WTC11 (cell line): ENCODE measurements at regions not wholly inside any gene's neighbourhood (a gene's known extent, or its start where the extent isn't known, plus 50 kb on each side); places are given as distances from the start of the nearest gene placed in this dataset.

Experiments
- ATAC-seq: fragments of 200-7000 bp; cut with Tn5 transposase; 2 replicates; pipeline ENCODE4 v1.10.0; 2021; ENCODE audit warnings: mild to moderate bottlenecking, moderate library complexity
- CTCF ChIA-PET: fragments of 300-600 bp; sonication (Branson Sonifier 250); formaldehyde crosslinking; loops from one replicate; lab custom pipeline; 2021; ENCODE audit warnings: antibody characterized with exemption; lab: Charles Lee
- POLR2A ChIA-PET: fragments of 350-600 bp; sonication (Branson Sonifier 250); formaldehyde crosslinking; loops from one replicate; lab custom pipeline; 2021; ENCODE audit warnings: antibody characterized with exemption; lab: Charles Lee
- DNase-seq: peaks from one replicate; pipeline ENCODE4 v3.0.0; 2021; ENCODE audit warnings: low spot score
- H3K27ac Mint-ChIP-seq: 2 replicates; pipeline ENCODE4 v1.8.0; 2021; ENCODE audit warnings: mixed read lengths
- H3K27me3 Mint-ChIP-seq: 2 replicates; pipeline ENCODE4 v1.8.0; 2021; ENCODE audit warnings: low read depth, mild to moderate bottlenecking, moderate library complexity, mixed read lengths
- H3K36me3 Mint-ChIP-seq: 2 replicates; pipeline ENCODE4 v1.8.0; 2021; ENCODE audit warnings: mixed read lengths
- H3K4me1 Mint-ChIP-seq: 2 replicates; pipeline ENCODE4 v1.8.0; 2022; ENCODE audit warnings: mixed read lengths
- H3K4me3 Mint-ChIP-seq: 2 replicates; pipeline ENCODE4 v1.8.0; 2021; ENCODE audit warnings: mild to moderate bottlenecking, moderate library complexity, mixed read lengths
- H3K9me3 Mint-ChIP-seq: 2 replicates; pipeline ENCODE4 v1.8.0; 2021; ENCODE audit warnings: mixed read lengths
- CDX4 ChIP-seq: fragments of 250-450 bp; sonication (Bioruptor Pico); IDR thresholded peaks from 2 replicates; pipeline ENCODE4 v1.9.0; 2021; ENCODE audit warnings: moderate library complexity, mild to moderate bottlenecking, inconsistent platforms, borderline replicate concordance
- CREM ChIP-seq: sonication (generic); formaldehyde crosslinking; IDR thresholded peaks from 2 replicates; pipeline ENCODE4 v1.8.1; 2022; ENCODE audit warnings: mild to moderate bottlenecking, missing genetic modification reagents, moderate library complexity
- E2F5 ChIP-seq: sonication (generic); formaldehyde crosslinking; IDR thresholded peaks from 2 replicates; pipeline ENCODE4 v1.8.1; 2022; ENCODE audit warnings: mild to moderate bottlenecking, moderate library complexity, missing genetic modification reagents
- EMX1 ChIP-seq: fragments of 250-450 bp; sonication (Bioruptor Pico); IDR thresholded peaks from 2 replicates; pipeline ENCODE4 v1.8.0; 2021; ENCODE audit warnings: mild to moderate bottlenecking
- FOXP4 ChIP-seq: sonication (generic); formaldehyde crosslinking; IDR thresholded peaks from 2 replicates; pipeline ENCODE4 v1.8.0; 2022; ENCODE audit warnings: mild to moderate bottlenecking, missing genetic modification reagents
- GRHL2 ChIP-seq: fragments of 250-450 bp; sonication (Bioruptor Pico); IDR thresholded peaks from 2 replicates; pipeline ENCODE4 v1.8.0; 2022; ENCODE audit warnings: mild to moderate bottlenecking, moderate library complexity; ENCODE audit not compliant: insufficient replicate concordance, severe bottlenecking
- JAZF1 ChIP-seq: fragments of 250-450 bp; sonication (Bioruptor Pico); IDR thresholded peaks from 2 replicates; pipeline ENCODE4 v1.9.0; 2021; ENCODE audit warnings: moderate library complexity, mild to moderate bottlenecking, inconsistent platforms
- NFATC4 ChIP-seq: fragments of 250-450 bp; sonication (Bioruptor Pico); IDR thresholded peaks from 2 replicates; pipeline ENCODE4 v1.9.0; 2021; ENCODE audit warnings: mild to moderate bottlenecking
- NR3C1 ChIP-seq: sonication (generic); formaldehyde crosslinking; conservative IDR thresholded peaks from 2 replicates; pipeline ENCODE4 v1.8.1; 2023; ENCODE audit warnings: low read depth, mild to moderate bottlenecking, missing genetic modification reagents
- PRRX2 ChIP-seq: fragments of 250-450 bp; sonication (Bioruptor Pico); IDR thresholded peaks from 2 replicates; pipeline ENCODE4 v1.8.0; 2021; ENCODE audit warnings: mild to moderate bottlenecking
- TCF7 ChIP-seq: sonication (generic); formaldehyde crosslinking; IDR thresholded peaks from 2 replicates; pipeline ENCODE4 v1.8.0; 2022; ENCODE audit warnings: mild to moderate bottlenecking, low read depth, missing genetic modification reagents, moderate library complexity
- TEAD1 ChIP-seq: sonication (generic); formaldehyde crosslinking; IDR thresholded peaks from 2 replicates; pipeline ENCODE4 v1.8.0; 2022; ENCODE audit warnings: mild to moderate bottlenecking, missing genetic modification reagents
- TP53 ChIP-seq: sonication (generic); formaldehyde crosslinking; IDR thresholded peaks from 2 replicates; pipeline ENCODE4 v1.8.1; 2023; ENCODE audit warnings: mild to moderate bottlenecking, missing genetic modification reagents
- ZBTB43 ChIP-seq: sonication (generic); formaldehyde crosslinking; IDR thresholded peaks from 2 replicates; pipeline ENCODE4 v1.8.1; 2023; ENCODE audit warnings: mild to moderate bottlenecking, missing genetic modification reagents
- ZNF219 ChIP-seq: sonication (generic); formaldehyde crosslinking; IDR thresholded peaks from 2 replicates; pipeline ENCODE4 v1.8.0; 2023; ENCODE audit warnings: missing genetic modification reagents, mild to moderate bottlenecking, borderline replicate concordance
- ZNF317 ChIP-seq: sonication (generic); formaldehyde crosslinking; IDR thresholded peaks from 2 replicates; pipeline ENCODE4 v1.8.1; 2023; ENCODE audit warnings: low read depth, mild to moderate bottlenecking, moderate library complexity, missing genetic modification reagents, borderline replicate concordance
- ZNF396 ChIP-seq: fragments of 250-450 bp; sonication (Bioruptor Pico); IDR thresholded peaks from 2 replicates; pipeline ENCODE4 v1.8.0; 2021; ENCODE audit warnings: mild to moderate bottlenecking, moderate library complexity, borderline replicate concordance
- ZNF423 ChIP-seq: fragments of 250-450 bp; sonication (Bioruptor Pico); IDR thresholded peaks from 2 replicates; pipeline ENCODE4 v2.1.2; 2022; ENCODE audit warnings: mild to moderate bottlenecking, moderate library complexity
- ZNF512 ChIP-seq: sonication (generic); formaldehyde crosslinking; IDR thresholded peaks from 2 replicates; pipeline ENCODE4 v1.8.1; 2022; ENCODE audit warnings: missing genetic modification reagents, borderline replicate concordance
- TF ChIP-seq, protein P1 (sequence below): sonication (generic); formaldehyde crosslinking; conservative IDR thresholded peaks from 2 replicates; pipeline ENCODE4 v1.8.1; 2023; ENCODE audit warnings: mild to moderate bottlenecking, low read depth, missing genetic modification reagents, moderate library complexity
- TF ChIP-seq, protein P2 (sequence below): sonication (generic); formaldehyde crosslinking; IDR thresholded peaks from 2 replicates; pipeline ENCODE4 v1.8.0; 2023; ENCODE audit warnings: missing genetic modification reagents

DNA sequence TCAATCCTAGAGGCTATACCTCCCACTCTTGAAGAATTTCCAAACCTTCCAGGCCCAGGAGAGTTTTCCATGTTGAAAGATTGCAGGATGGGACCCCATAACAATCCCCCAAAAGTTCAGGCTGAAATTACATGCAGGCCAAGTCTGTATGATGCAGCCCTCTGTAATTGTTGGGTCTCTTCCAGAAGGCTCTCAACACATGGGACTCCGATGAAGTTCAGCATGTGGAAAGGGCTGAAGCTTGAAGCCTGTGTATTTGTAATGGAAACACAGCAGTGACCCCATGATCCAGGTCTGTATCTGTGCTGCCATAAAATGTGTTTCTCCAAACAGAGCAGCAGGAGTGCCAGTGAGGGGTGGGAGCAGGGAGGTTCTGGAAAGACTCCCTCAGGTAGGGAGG lies 202.5 kb upstream of the LYPLAL1 start (continued):
- TF ChIP-seq ZBTB43 (CRISPR knock-in tag) (no peak), E2F5 (CRISPR knock-in tag) (no peak)

DNA sequence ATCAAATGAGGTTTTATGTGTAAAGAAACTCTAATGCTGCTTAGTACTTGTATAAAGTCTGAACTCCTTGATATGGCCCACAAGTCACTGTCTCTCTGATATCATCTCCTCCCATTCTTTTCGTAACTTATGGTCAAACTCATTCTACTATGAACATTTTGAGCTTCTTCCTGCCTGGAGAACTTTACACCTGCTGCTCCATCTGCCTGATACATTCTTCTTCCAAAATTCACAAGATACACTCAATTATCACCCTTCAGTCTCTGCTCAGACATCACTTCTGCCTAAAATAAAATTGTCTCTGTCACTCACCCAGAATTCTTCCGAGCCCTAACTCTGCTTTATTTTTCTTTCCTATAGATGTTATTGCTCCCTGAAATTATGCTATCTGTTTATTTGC lies 192.8 kb upstream of the LYPLAL1 start:
- no peaks in the 10 kb centered on the region for H3K9me3 Mint-ChIP-seq
- no peaks in the 10 kb centered on the region for H3K36me3 Mint-ChIP-seq
- no peaks in the 10 kb centered on the region for H3K4me1 Mint-ChIP-seq
- ChIA-PET POLR2A (no interaction called here), CTCF (no interaction called here)
- DNase-seq (no peak), ATAC-seq (no peak)
- TF ChIP-seq TEAD1 (no peak), TCF7 (CRISPR knock-in tag) (no peak), TP53 (CRISPR knock-in tag) (no peak), PRRX2 (CRISPR knock-in tag) (no peak), CDX4 (CRISPR knock-in tag) (no peak), EMX1 (CRISPR knock-in tag) (no peak)
- TF ChIP-seq, protein P1, sequence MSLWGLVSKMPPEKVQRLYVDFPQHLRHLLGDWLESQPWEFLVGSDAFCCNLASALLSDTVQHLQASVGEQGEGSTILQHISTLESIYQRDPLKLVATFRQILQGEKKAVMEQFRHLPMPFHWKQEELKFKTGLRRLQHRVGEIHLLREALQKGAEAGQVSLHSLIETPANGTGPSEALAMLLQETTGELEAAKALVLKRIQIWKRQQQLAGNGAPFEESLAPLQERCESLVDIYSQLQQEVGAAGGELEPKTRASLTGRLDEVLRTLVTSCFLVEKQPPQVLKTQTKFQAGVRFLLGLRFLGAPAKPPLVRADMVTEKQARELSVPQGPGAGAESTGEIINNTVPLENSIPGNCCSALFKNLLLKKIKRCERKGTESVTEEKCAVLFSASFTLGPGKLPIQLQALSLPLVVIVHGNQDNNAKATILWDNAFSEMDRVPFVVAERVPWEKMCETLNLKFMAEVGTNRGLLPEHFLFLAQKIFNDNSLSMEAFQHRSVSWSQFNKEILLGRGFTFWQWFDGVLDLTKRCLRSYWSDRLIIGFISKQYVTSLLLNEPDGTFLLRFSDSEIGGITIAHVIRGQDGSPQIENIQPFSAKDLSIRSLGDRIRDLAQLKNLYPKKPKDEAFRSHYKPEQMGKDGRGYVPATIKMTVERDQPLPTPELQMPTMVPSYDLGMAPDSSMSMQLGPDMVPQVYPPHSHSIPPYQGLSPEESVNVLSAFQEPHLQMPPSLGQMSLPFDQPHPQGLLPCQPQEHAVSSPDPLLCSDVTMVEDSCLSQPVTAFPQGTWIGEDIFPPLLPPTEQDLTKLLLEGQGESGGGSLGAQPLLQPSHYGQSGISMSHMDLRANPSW (CRISPR knock-in tag): no peak
- H3K27ac Mint-ChIP-seq: no peak overlapping the region
- H3K4me3 Mint-ChIP-seq: no peak overlapping the region
- H3K27me3 Mint-ChIP-seq: no peaks in the 10 kb centered on the region

- no peak overlapping the region for H3K4me3 Mint-ChIP-seq
- TF ChIP-seq NFATC4 (CRISPR knock-in tag) (no peak), CREM (CRISPR knock-in tag) (no peak), ZBTB43 (CRISPR knock-in tag) (no peak), ZNF396 (CRISPR knock-in tag) (no peak), JAZF1 (CRISPR knock-in tag) (no peak), ZNF423 (CRISPR knock-in tag) (no peak), ZNF317 (CRISPR knock-in tag) (no peak), NR3C1 (CRISPR knock-in tag) (no peak), E2F5 (CRISPR knock-in tag) (no peak), PRRX2 (CRISPR knock-in tag) (no peak), GRHL2 (CRISPR knock-in tag) (no peak), ZNF219 (CRISPR knock-in tag) (no peak), ZNF512 (CRISPR knock-in tag) (no peak), FOXP4 (CRISPR knock-in tag) (no peak)
- TF ChIP-seq, protein P2, sequence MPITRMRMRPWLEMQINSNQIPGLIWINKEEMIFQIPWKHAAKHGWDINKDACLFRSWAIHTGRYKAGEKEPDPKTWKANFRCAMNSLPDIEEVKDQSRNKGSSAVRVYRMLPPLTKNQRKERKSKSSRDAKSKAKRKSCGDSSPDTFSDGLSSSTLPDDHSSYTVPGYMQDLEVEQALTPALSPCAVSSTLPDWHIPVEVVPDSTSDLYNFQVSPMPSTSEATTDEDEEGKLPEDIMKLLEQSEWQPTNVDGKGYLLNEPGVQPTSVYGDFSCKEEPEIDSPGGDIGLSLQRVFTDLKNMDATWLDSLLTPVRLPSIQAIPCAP (CRISPR knock-in tag): no peak
- POLR2A ChIA-PET: no interaction called here
- no peaks in the 10 kb centered on the region for H3K36me3 Mint-ChIP-seq
- peaks cover 7% of the 10 kb centered on the region for H3K9me3 Mint-ChIP-seq
- H3K4me1 Mint-ChIP-seq: no peaks in the 10 kb centered on the region
- ATAC-seq: no peak
- CTCF ChIA-PET: no interaction called here
- no peak for DNase-seq
- H3K27me3 Mint-ChIP-seq: no peaks in the 10 kb centered on the region
- no peak overlapping the region for H3K27ac Mint-ChIP-seq
Measured at GRCh38 chr1:218982482-218982881, 191.2 kb upstream of the LYPLAL1 start.
